ENCODE measurements at regions not wholly inside any gene's neighbourhood (a gene's known extent, or its start where the extent isn't known, plus 50 kb on each side); places are given as distances from the start of the nearest gene placed in this dataset.

- H3K9me3 ChIP-seq (ENCODE audit: control insufficient read depth, insufficient read depth, low read depth, low read length): no peaks in the 10 kb centered on the region
- no peak overlapping the region for H3K27ac ChIP-seq (ENCODE audit: insufficient read depth, low read length)
- no peak overlapping the region for H2AFZ ChIP-seq (ENCODE audit: low read length)
- no peaks in the 10 kb centered on the region for H4K20me1 ChIP-seq (ENCODE audit: control insufficient read depth, extremely low read depth, insufficient read depth, low read length)
- H3K79me2 ChIP-seq (ENCODE audit: control insufficient read depth, insufficient read depth, low read length): no peaks in the 10 kb centered on the region
- TF ChIP-seq EZH2 (IDR thresholded peaks at IDR 0.05; ENCODE audit: low read length, missing control alignments): no peak
- TF ChIP-seq, protein P1, sequence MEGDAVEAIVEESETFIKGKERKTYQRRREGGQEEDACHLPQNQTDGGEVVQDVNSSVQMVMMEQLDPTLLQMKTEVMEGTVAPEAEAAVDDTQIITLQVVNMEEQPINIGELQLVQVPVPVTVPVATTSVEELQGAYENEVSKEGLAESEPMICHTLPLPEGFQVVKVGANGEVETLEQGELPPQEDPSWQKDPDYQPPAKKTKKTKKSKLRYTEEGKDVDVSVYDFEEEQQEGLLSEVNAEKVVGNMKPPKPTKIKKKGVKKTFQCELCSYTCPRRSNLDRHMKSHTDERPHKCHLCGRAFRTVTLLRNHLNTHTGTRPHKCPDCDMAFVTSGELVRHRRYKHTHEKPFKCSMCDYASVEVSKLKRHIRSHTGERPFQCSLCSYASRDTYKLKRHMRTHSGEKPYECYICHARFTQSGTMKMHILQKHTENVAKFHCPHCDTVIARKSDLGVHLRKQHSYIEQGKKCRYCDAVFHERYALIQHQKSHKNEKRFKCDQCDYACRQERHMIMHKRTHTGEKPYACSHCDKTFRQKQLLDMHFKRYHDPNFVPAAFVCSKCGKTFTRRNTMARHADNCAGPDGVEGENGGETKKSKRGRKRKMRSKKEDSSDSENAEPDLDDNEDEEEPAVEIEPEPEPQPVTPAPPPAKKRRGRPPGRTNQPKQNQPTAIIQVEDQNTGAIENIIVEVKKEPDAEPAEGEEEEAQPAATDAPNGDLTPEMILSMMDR (conservative IDR thresholded peaks at IDR 0.05 in 1 of 2, IDR thresholded peaks at IDR 0.05 in 1 of 2; ENCODE audit: low read depth in 1 of 2, low read length in 2 of 2): no peak
- H3K36me3 ChIP-seq (ENCODE audit: control insufficient read depth, insufficient read depth, low read length): no peaks in the 10 kb centered on the region
- H3K9ac ChIP-seq (ENCODE audit: insufficient read depth, low read length): no peak overlapping the region
- H3K4me3 ChIP-seq (replicated peaks in 1 of 4; ENCODE audit: control extremely low read depth in 1 of 4, insufficient read depth in 1 of 4, low read depth in 3 of 4, low read length in 4 of 4): no peak overlapping the region
- no peak overlapping the region for H3K4me2 ChIP-seq (ENCODE audit: extremely low read depth, insufficient read depth, low read length)
- no peak for DNase-seq (ENCODE audit: low read depth in 2 of 2)
- no peaks in the 10 kb centered on the region for H3K27me3 ChIP-seq (ENCODE audit: control insufficient read depth, insufficient read depth, low read length)
- H3K4me1 ChIP-seq (ENCODE audit: control insufficient read depth, extremely low read depth, insufficient read depth, low read length): peaks cover 11% of the 10 kb centered on the region
These were observed 143.8 kb upstream of the CLEC14A start for GRCh38 chr14:38399652-38400051.

DNA sequence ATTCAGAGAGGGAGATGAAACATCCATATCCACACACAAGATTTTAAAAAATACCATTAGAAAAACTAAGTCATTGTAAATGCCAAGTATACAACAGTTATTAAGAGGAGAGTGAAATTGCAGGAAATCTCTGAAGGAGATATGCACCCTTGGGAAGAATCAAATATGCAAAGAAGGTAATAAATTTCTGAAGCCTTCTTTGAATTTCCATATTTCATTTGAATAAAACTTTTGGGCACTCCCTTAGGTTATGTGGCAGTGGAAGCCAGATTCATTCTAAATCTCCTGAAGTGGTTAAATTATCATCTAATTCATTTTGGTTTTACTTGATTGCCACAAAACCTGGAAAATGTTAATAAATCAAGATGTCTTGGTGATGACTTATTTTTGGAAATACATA, 138.9 kb upstream of the CLEC14A start:
- H3K27ac ChIP-seq (ENCODE audit: insufficient read depth, low read length): no peak overlapping the region
- H3K36me3 ChIP-seq (ENCODE audit: control insufficient read depth, insufficient read depth, low read length): no peaks in the 10 kb centered on the region
- no peak overlapping the region for H3K9ac ChIP-seq (ENCODE audit: insufficient read depth, low read length)
- H3K4me2 ChIP-seq (ENCODE audit: extremely low read depth, insufficient read depth, low read length): no peak overlapping the region
- peaks cover 2% of the 10 kb centered on the region for H3K4me1 ChIP-seq (ENCODE audit: control insufficient read depth, extremely low read depth, insufficient read depth, low read length)
- H4K20me1 ChIP-seq (ENCODE audit: control insufficient read depth, extremely low read depth, insufficient read depth, low read length): no peaks in the 10 kb centered on the region
- no peaks in the 10 kb centered on the region for H3K9me3 ChIP-seq (ENCODE audit: control insufficient read depth, insufficient read depth, low read depth, low read length)
- no peak overlapping the region for H3K4me3 ChIP-seq (replicated peaks in 1 of 4; ENCODE audit: control extremely low read depth in 1 of 4, insufficient read depth in 1 of 4, low read depth in 3 of 4, low read length in 4 of 4)
- H3K27me3 ChIP-seq (ENCODE audit: control insufficient read depth, insufficient read depth, low read length): no peaks in the 10 kb centered on the region
- H2AFZ ChIP-seq (ENCODE audit: low read length): no peak overlapping the region
- H3K79me2 ChIP-seq (ENCODE audit: control insufficient read depth, insufficient read depth, low read length): no peaks in the 10 kb centered on the region
- no peak for TF ChIP-seq EZH2 (IDR thresholded peaks at IDR 0.05; ENCODE audit: low read length, missing control alignments)
- TF ChIP-seq, protein P1 (conservative IDR thresholded peaks at IDR 0.05 in 1 of 2, IDR thresholded peaks at IDR 0.05 in 1 of 2; ENCODE audit: low read depth in 1 of 2, low read length in 2 of 2): no peak
- no peak for DNase-seq (ENCODE audit: low read depth in 2 of 2)

DNA sequence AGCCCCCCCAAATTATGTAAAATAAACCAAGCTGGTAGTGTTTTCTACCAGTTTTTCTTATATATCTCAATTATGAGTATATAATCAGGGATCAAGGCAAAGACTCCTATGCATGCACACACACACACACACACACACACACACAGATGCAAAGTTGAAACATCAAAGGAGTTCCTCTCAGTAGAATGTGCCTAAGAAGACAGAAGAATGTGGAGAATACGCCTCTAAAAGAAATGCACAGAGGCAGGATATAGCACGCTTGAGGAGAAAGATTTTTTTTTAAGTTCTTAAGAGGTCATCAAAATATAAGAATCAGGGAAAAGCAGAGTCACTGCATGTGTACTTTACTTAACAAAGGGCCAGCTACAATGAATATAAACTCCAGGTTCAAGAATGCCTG, 138.2 kb upstream of the CLEC14A start:
- Histone ChIP-seq H3K4me1 (ENCODE audit: control insufficient read depth, extremely low read depth, insufficient read depth, low read length) (peaks cover 2% of the 10 kb centered on the region), H3K4me2 (ENCODE audit: extremely low read depth, insufficient read depth, low read length) (no peak overlapping the region), H3K27ac (ENCODE audit: insufficient read depth, low read length) (no peak overlapping the region), H3K9ac (ENCODE audit: insufficient read depth, low read length) (no peak overlapping the region), H2AFZ (ENCODE audit: low read length) (no peak overlapping the region), H3K27me3 (ENCODE audit: control insufficient read depth, insufficient read depth, low read length) (no peaks in the 10 kb centered on the region), H3K4me3 (replicated peaks in 1 of 4; ENCODE audit: control extremely low read depth in 1 of 4, insufficient read depth in 1 of 4, low read depth in 3 of 4, low read length in 4 of 4) (no peak overlapping the region), H4K20me1 (ENCODE audit: control insufficient read depth, extremely low read depth, insufficient read depth, low read length) (no peaks in the 10 kb centered on the region), H3K79me2 (ENCODE audit: control insufficient read depth, insufficient read depth, low read length) (no peaks in the 10 kb centered on the region), H3K9me3 (ENCODE audit: control insufficient read depth, insufficient read depth, low read depth, low read length) (no peaks in the 10 kb centered on the region), H3K36me3 (ENCODE audit: control insufficient read depth, insufficient read depth, low read length) (no peaks in the 10 kb centered on the region)
- TF ChIP-seq, protein P1 (conservative IDR thresholded peaks at IDR 0.05 in 1 of 2, IDR thresholded peaks at IDR 0.05 in 1 of 2; ENCODE audit: low read depth in 1 of 2, low read length in 2 of 2): no peak
- TF ChIP-seq EZH2 (IDR thresholded peaks at IDR 0.05; ENCODE audit: low read length, missing control alignments): no peak
- no peak for DNase-seq (ENCODE audit: low read depth in 2 of 2)

Data from fibroblast of lung (primary cell).